ENCODE measurements at regions not wholly inside any gene's neighbourhood (a gene's known extent, or its start where the extent isn't known, plus 50 kb on each side); places are given as distances from the start of the nearest gene placed in this dataset.

- Histone ChIP-seq H3K4me1 (ENCODE audit: control insufficient read depth in 3 of 3, insufficient read depth in 2 of 3, low read depth in 1 of 3, low read length in 2 of 3) (no peaks in the 10 kb centered on the region), H3K36me3 (ENCODE audit: control insufficient read depth in 3 of 3, insufficient read depth in 2 of 3, low read depth in 1 of 3, low read length in 3 of 3) (no peaks in the 10 kb centered on the region), H3K4me3 (ENCODE audit: low read depth in 1 of 3, low read length in 3 of 3) (no peak overlapping the region), H3K27me3 (ENCODE audit: control insufficient read depth in 3 of 3, insufficient read depth in 3 of 3, low read length in 3 of 3) (no peaks in the 10 kb centered on the region), H3K9me3 (ENCODE audit: control insufficient read depth in 2 of 2, insufficient read depth in 1 of 2, low read depth in 1 of 2, low read length in 1 of 2) (no peaks in the 10 kb centered on the region), H3K27ac (ENCODE audit: low read depth in 1 of 3, low read length in 2 of 3) (no peak overlapping the region)
- DNase-seq (no peak), FAIRE-seq (no peak)
- WGBS, 3 donors, result 38 to 56% (median 38%) methylated on average over 5 of the region's 5 CpGs
Measured at GRCh38 chr18:30623401-30624065, 419.0 kb downstream of the DSC3 start.

- 58 to 75% (median 65%) methylated on average over 6 of the region's 6 CpGs for WGBS, 3 donors
- no peak overlapping the region for H3K27ac ChIP-seq (ENCODE audit: low read depth in 1 of 3, low read length in 2 of 3)
- FAIRE-seq, result no peak
Measured at GRCh38 chr18:30622635-30623034, 419.9 kb downstream of the DSC3 start.

GRCh38 chr18:30622104-30622503, 420.4 kb downstream of the DSC3 start:
- H3K27ac ChIP-seq (ENCODE audit: low read depth in 1 of 3, low read length in 2 of 3), result no peak overlapping the region
- FAIRE-seq, result no peak
- H3K4me1 ChIP-seq (ENCODE audit: control insufficient read depth in 3 of 3, insufficient read depth in 2 of 3, low read depth in 1 of 3, low read length in 2 of 3), result no peaks in the 10 kb centered on the region
- H3K27me3 ChIP-seq (ENCODE audit: control insufficient read depth in 3 of 3, insufficient read depth in 3 of 3, low read length in 3 of 3), result no peaks in the 10 kb centered on the region
- no peak overlapping the region for H3K4me3 ChIP-seq (ENCODE audit: low read depth in 1 of 3, low read length in 3 of 3)
- no peaks in the 10 kb centered on the region for H3K9me3 ChIP-seq (ENCODE audit: control insufficient read depth in 2 of 2, insufficient read depth in 1 of 2, low read depth in 1 of 2, low read length in 1 of 2)
- DNase-seq, result no peak
- 86 to 91% (median 87%) methylated on average over 3 of the region's 3 CpGs for WGBS, 3 donors
- H3K36me3 ChIP-seq (ENCODE audit: control insufficient read depth in 3 of 3, insufficient read depth in 2 of 3, low read depth in 1 of 3, low read length in 3 of 3), result no peaks in the 10 kb centered on the region

More at GRCh38 chr18:30622635-30623034, 419.9 kb downstream of the DSC3 start:
- Histone ChIP-seq H3K27me3 (ENCODE audit: control insufficient read depth in 3 of 3, insufficient read depth in 3 of 3, low read length in 3 of 3) (no peaks in the 10 kb centered on the region), H3K4me3 (ENCODE audit: low read depth in 1 of 3, low read length in 3 of 3) (no peak overlapping the region), H3K36me3 (ENCODE audit: control insufficient read depth in 3 of 3, insufficient read depth in 2 of 3, low read depth in 1 of 3, low read length in 3 of 3) (no peaks in the 10 kb centered on the region), H3K9me3 (ENCODE audit: control insufficient read depth in 2 of 2, insufficient read depth in 1 of 2, low read depth in 1 of 2, low read length in 1 of 2) (no peaks in the 10 kb centered on the region), H3K4me1 (ENCODE audit: control insufficient read depth in 3 of 3, insufficient read depth in 2 of 3, low read depth in 1 of 3, low read length in 2 of 3) (no peaks in the 10 kb centered on the region)
- no peak for DNase-seq

- FAIRE-seq (no peak), DNase-seq (no peak)
- 76 to 84% (median 82%) methylated on average over 3 of the region's 3 CpGs for WGBS, 3 donors
- H3K4me3 ChIP-seq (ENCODE audit: low read depth in 1 of 3, low read length in 3 of 3), result no peak overlapping the region
- no peaks in the 10 kb centered on the region for H3K9me3 ChIP-seq (ENCODE audit: control insufficient read depth in 2 of 2, insufficient read depth in 1 of 2, low read depth in 1 of 2, low read length in 1 of 2)
- H3K27me3 ChIP-seq (ENCODE audit: control insufficient read depth in 3 of 3, insufficient read depth in 3 of 3, low read length in 3 of 3), result no peaks in the 10 kb centered on the region
- H3K27ac ChIP-seq (ENCODE audit: low read depth in 1 of 3, low read length in 2 of 3), result no peak overlapping the region
- H3K4me1 ChIP-seq (ENCODE audit: control insufficient read depth in 3 of 3, insufficient read depth in 2 of 3, low read depth in 1 of 3, low read length in 2 of 3), result no peaks in the 10 kb centered on the region
- no peaks in the 10 kb centered on the region for H3K36me3 ChIP-seq (ENCODE audit: control insufficient read depth in 3 of 3, insufficient read depth in 2 of 3, low read depth in 1 of 3, low read length in 3 of 3)
Measured at GRCh38 chr18:30618567-30618966, 424.0 kb downstream of the DSC3 start.

GRCh38 chr18:30616414-30616813, 426.1 kb downstream of the DSC3 start:
- no peak overlapping the region for H3K4me3 ChIP-seq (ENCODE audit: low read depth in 1 of 3, low read length in 3 of 3)
- 26 to 69% (median 38%) methylated on average over 6 of the region's 6 CpGs for WGBS, 3 donors
- H3K27me3 ChIP-seq (ENCODE audit: control insufficient read depth in 3 of 3, insufficient read depth in 3 of 3, low read length in 3 of 3), result no peaks in the 10 kb centered on the region
- no peak overlapping the region for H3K27ac ChIP-seq (ENCODE audit: low read depth in 1 of 3, low read length in 2 of 3)
- H3K4me1 ChIP-seq (ENCODE audit: control insufficient read depth in 3 of 3, insufficient read depth in 2 of 3, low read depth in 1 of 3, low read length in 2 of 3), result no peaks in the 10 kb centered on the region
- no peak for FAIRE-seq
- no peak for DNase-seq
- H3K36me3 ChIP-seq (ENCODE audit: control insufficient read depth in 3 of 3, insufficient read depth in 2 of 3, low read depth in 1 of 3, low read length in 3 of 3), result no peaks in the 10 kb centered on the region
- H3K9me3 ChIP-seq (ENCODE audit: control insufficient read depth in 2 of 2, insufficient read depth in 1 of 2, low read depth in 1 of 2, low read length in 1 of 2), result no peaks in the 10 kb centered on the region

- Histone ChIP-seq H3K9me3 (ENCODE audit: control insufficient read depth in 2 of 2, insufficient read depth in 1 of 2, low read depth in 1 of 2, low read length in 1 of 2) (no peaks in the 10 kb centered on the region), H3K4me1 (ENCODE audit: control insufficient read depth in 3 of 3, insufficient read depth in 2 of 3, low read depth in 1 of 3, low read length in 2 of 3) (no peaks in the 10 kb centered on the region), H3K27ac (ENCODE audit: low read depth in 1 of 3, low read length in 2 of 3) (no peak overlapping the region), H3K27me3 (ENCODE audit: control insufficient read depth in 3 of 3, insufficient read depth in 3 of 3, low read length in 3 of 3) (no peaks in the 10 kb centered on the region), H3K36me3 (ENCODE audit: control insufficient read depth in 3 of 3, insufficient read depth in 2 of 3, low read depth in 1 of 3, low read length in 3 of 3) (no peaks in the 10 kb centered on the region), H3K4me3 (ENCODE audit: low read depth in 1 of 3, low read length in 3 of 3) (no peak overlapping the region)
- DNase-seq (no peak), FAIRE-seq (no peak)
- 71 to 83% (median 82%) methylated on average over 2 of the region's 2 CpGs for WGBS, 3 donors
Measured at GRCh38 chr18:30613467-30613801, 429.1 kb downstream of the DSC3 start.

GRCh38 chr18:30601541-30601940, 441.0 kb downstream of the DSC3 start:
- no peaks in the 10 kb centered on the region for H3K9me3 ChIP-seq (ENCODE audit: control insufficient read depth in 2 of 2, insufficient read depth in 1 of 2, low read depth in 1 of 2, low read length in 1 of 2)
- no peak for DNase-seq
- no peak overlapping the region for H3K4me3 ChIP-seq (ENCODE audit: low read depth in 1 of 3, low read length in 3 of 3)
- H3K4me1 ChIP-seq (ENCODE audit: control insufficient read depth in 3 of 3, insufficient read depth in 2 of 3, low read depth in 1 of 3, low read length in 2 of 3), result no peaks in the 10 kb centered on the region
- 52 to 64% (median 59%) methylated on average over 1 of the region's 1 CpG for WGBS, 3 donors
- FAIRE-seq, result no peak
- H3K36me3 ChIP-seq (ENCODE audit: control insufficient read depth in 3 of 3, insufficient read depth in 2 of 3, low read depth in 1 of 3, low read length in 3 of 3), result no peaks in the 10 kb centered on the region
- no peaks in the 10 kb centered on the region for H3K27me3 ChIP-seq (ENCODE audit: control insufficient read depth in 3 of 3, insufficient read depth in 3 of 3, low read length in 3 of 3)
- no peak overlapping the region for H3K27ac ChIP-seq (ENCODE audit: low read depth in 1 of 3, low read length in 2 of 3)

GRCh38 chr18:30597202-30597601, 445.3 kb downstream of the DSC3 start:
- no peak for DNase-seq
- Histone ChIP-seq H3K27ac (ENCODE audit: low read depth in 1 of 3, low read length in 2 of 3) (no peak overlapping the region), H3K9me3 (ENCODE audit: control insufficient read depth in 2 of 2, insufficient read depth in 1 of 2, low read depth in 1 of 2, low read length in 1 of 2) (no peaks in the 10 kb centered on the region), H3K27me3 (ENCODE audit: control insufficient read depth in 3 of 3, insufficient read depth in 3 of 3, low read length in 3 of 3) (no peaks in the 10 kb centered on the region), H3K4me3 (ENCODE audit: low read depth in 1 of 3, low read length in 3 of 3) (no peak overlapping the region), H3K4me1 (ENCODE audit: control insufficient read depth in 3 of 3, insufficient read depth in 2 of 3, low read depth in 1 of 3, low read length in 2 of 3) (no peaks in the 10 kb centered on the region), H3K36me3 (ENCODE audit: control insufficient read depth in 3 of 3, insufficient read depth in 2 of 3, low read depth in 1 of 3, low read length in 3 of 3) (no peaks in the 10 kb centered on the region)
- no peak for FAIRE-seq

GRCh38 chr18:30596635-30597034, 445.9 kb downstream of the DSC3 start:
- Histone ChIP-seq H3K27ac (ENCODE audit: low read depth in 1 of 3, low read length in 2 of 3) (no peak overlapping the region), H3K9me3 (ENCODE audit: control insufficient read depth in 2 of 2, insufficient read depth in 1 of 2, low read depth in 1 of 2, low read length in 1 of 2) (no peaks in the 10 kb centered on the region), H3K36me3 (ENCODE audit: control insufficient read depth in 3 of 3, insufficient read depth in 2 of 3, low read depth in 1 of 3, low read length in 3 of 3) (no peaks in the 10 kb centered on the region), H3K4me3 (ENCODE audit: low read depth in 1 of 3, low read length in 3 of 3) (no peak overlapping the region), H3K4me1 (ENCODE audit: control insufficient read depth in 3 of 3, insufficient read depth in 2 of 3, low read depth in 1 of 3, low read length in 2 of 3) (no peaks in the 10 kb centered on the region), H3K27me3 (ENCODE audit: control insufficient read depth in 3 of 3, insufficient read depth in 3 of 3, low read length in 3 of 3) (no peaks in the 10 kb centered on the region)
- FAIRE-seq (no peak), DNase-seq (no peak)

Measured in small intestine (tissue), 7 donors.